SJCRH30 (cell line): ENCODE measurements at regions not wholly inside any gene's neighbourhood (a gene's known extent, or its start where the extent isn't known, plus 50 kb on each side); places are given as distances from the start of the nearest gene placed in this dataset.
A peak's percentile ranks its signal among the peaks of the same experiment; 100 is the strongest.
"Not testable (repeated sequence)": the region's sequence is repeated elsewhere in the genome, so short reads cannot be mapped to it uniquely, and the experiment has no call there.

Experiments used
- DNase-seq, 2 experiments: peaks; one replicate each; pipeline ENCODE4 v3.0.0-alpha.2; 2015 to 2020
- H3K27ac ChIP-seq: fragments of 250-450 bp; sonication (Bioruptor Pico); 2 replicates; pipeline ENCODE4 v1.5.1; 2020; ENCODE audit warnings: mild to moderate bottlenecking, moderate library complexity
- H3K27me3 ChIP-seq: fragments of 250-450 bp; sonication (Bioruptor Pico); 2 replicates; pipeline ENCODE4 v1.5.1; 2020; ENCODE audit warnings: mild to moderate bottlenecking, moderate library complexity
- H3K36me3 ChIP-seq: fragments of 250-450 bp; sonication (Bioruptor Pico); 2 replicates; pipeline ENCODE4 v1.5.1; 2020; ENCODE audit warnings: mild to moderate bottlenecking, moderate library complexity
- H3K4me1 ChIP-seq: fragments of 250-450 bp; sonication (Bioruptor Pico); 2 replicates; pipeline ENCODE4 v1.5.1; 2020; ENCODE audit warnings: mild to moderate bottlenecking, moderate library complexity
- H3K4me3 ChIP-seq: fragments of 250-450 bp; sonication (Bioruptor Pico); 2 replicates; pipeline ENCODE4 v1.5.1; 2020; ENCODE audit warnings: mild to moderate bottlenecking, moderate library complexity
- H3K9me3 ChIP-seq: fragments of 250-450 bp; sonication (Bioruptor Pico); replicated peaks from 2 replicates; pipeline ENCODE4 v1.5.1; 2020; ENCODE audit warnings: mild to moderate bottlenecking, moderate library complexity

- no peaks in the 10 kb centered on the region for H3K4me1 ChIP-seq
- no peak overlapping the region for H3K4me3 ChIP-seq
- no peaks in the 10 kb centered on the region for H3K36me3 ChIP-seq
- DNase-seq, result no peak
- H3K27ac ChIP-seq, result no peak overlapping the region
- H3K27me3 ChIP-seq, result peaks cover 13% of the 10 kb centered on the region
- H3K9me3 ChIP-seq, result no peaks in the 10 kb centered on the region
These were observed 117.9 kb downstream of the GPCPD1 start for GRCh38 chr20:5492937-5493336.

DNA sequence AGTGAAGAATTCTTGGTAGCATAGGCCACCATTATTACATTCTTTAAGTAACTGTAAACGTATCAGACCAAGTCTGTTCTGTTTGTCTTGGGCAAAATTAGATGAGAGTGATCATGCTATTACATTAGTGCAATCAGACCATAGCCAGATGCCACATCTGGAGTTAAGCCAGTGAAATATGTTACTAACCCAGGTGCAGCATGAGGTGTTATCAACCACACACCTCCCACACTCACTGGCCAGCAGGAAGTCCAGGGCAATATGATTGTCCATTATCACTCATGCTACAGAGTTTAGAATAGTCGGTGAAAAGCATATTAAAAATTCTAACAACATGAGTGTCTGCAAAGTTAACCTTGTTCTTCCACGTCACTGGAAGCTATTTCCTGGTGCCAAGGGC, 119.4 kb downstream of the GPCPD1 start:
- Histone ChIP-seq H3K36me3 (no peaks in the 10 kb centered on the region), H3K27ac (no peak overlapping the region), H3K27me3 (peaks cover 17% of the 10 kb centered on the region), H3K4me3 (no peak overlapping the region), H3K4me1 (no peaks in the 10 kb centered on the region), H3K9me3 (no peaks in the 10 kb centered on the region)
- no peak for DNase-seq

DNA sequence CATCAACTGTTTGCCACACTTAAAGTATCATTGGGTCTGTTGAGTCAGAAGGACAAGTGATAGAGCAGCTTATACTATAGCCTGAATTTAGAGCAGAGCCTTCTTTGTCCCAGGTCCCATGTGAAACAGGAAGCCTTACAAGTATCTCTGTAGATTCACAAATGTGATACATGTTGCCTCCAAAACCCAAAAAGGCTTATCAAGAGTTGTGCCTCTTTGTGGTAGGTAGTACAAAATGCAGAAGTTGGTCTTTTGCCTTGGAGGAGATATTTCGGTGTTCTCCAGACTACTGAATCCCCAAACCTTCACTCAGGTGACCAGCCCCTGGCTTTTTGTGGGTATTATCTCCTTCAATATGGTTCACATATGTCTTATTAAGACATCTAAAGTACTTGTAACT, 121.2 kb downstream of the GPCPD1 start:
- Histone ChIP-seq H3K27me3 (peaks cover 11% of the 10 kb centered on the region), H3K4me1 (no peaks in the 10 kb centered on the region), H3K36me3 (no peaks in the 10 kb centered on the region), H3K9me3 (no peaks in the 10 kb centered on the region), H3K4me3 (no peak overlapping the region), H3K27ac (no peak overlapping the region)
- no peak for DNase-seq

- H3K4me3 ChIP-seq, result no peak overlapping the region
- H3K27me3 ChIP-seq, result peaks cover 11% of the 10 kb centered on the region
- H3K4me1 ChIP-seq, result no peaks in the 10 kb centered on the region
- no peak overlapping the region for H3K27ac ChIP-seq
- H3K36me3 ChIP-seq, result no peaks in the 10 kb centered on the region
- no peak for DNase-seq
- H3K9me3 ChIP-seq, result no peaks in the 10 kb centered on the region
These were observed 122.0 kb downstream of the GPCPD1 start for GRCh38 chr20:5488823-5489222.

GRCh38 chr20:5486377-5487054, 124.3 kb downstream of the GPCPD1 start:
- no peak for DNase-seq

DNA sequence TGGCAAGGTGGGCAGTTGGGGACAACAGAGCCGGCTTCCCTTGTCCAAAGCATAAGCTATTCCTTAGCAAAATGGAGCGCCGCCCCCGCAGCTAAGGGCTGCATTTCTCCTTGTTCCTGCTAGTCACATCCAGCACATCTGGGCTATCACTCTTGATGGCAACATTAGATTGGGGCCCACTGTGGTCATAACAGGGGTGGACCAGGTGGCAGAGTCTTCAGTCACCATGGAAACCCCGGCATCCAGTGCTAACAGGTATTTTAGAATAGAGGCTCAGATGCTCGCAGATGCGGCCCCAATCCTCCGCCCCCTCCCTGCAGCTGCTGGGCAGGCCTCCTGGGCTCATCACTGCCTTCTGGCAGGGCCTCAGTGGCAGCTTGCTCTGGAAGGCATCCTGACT, 125.9 kb downstream of the GPCPD1 start:
- peaks cover 10% of the 10 kb centered on the region for H3K27me3 ChIP-seq
- H3K27ac ChIP-seq, result no peak overlapping the region
- no peaks in the 10 kb centered on the region for H3K9me3 ChIP-seq
- H3K36me3 ChIP-seq, result no peaks in the 10 kb centered on the region
- H3K4me1 ChIP-seq, result no peaks in the 10 kb centered on the region
- H3K4me3 ChIP-seq, result no peak overlapping the region
- DNase-seq, result no peak

More at GRCh38 chr20:5486377-5487054, 124.3 kb downstream of the GPCPD1 start:
- Histone ChIP-seq H3K9me3 (no peaks in the 10 kb centered on the region), H3K36me3 (no peaks in the 10 kb centered on the region), H3K4me1 (no peaks in the 10 kb centered on the region), H3K27me3 (peaks cover 10% of the 10 kb centered on the region), H3K27ac (no peak overlapping the region), H3K4me3 (no peak overlapping the region)

GRCh38 chr20:5484346-5484745, 126.5 kb downstream of the GPCPD1 start:
- DNase-seq, result no peak

DNA sequence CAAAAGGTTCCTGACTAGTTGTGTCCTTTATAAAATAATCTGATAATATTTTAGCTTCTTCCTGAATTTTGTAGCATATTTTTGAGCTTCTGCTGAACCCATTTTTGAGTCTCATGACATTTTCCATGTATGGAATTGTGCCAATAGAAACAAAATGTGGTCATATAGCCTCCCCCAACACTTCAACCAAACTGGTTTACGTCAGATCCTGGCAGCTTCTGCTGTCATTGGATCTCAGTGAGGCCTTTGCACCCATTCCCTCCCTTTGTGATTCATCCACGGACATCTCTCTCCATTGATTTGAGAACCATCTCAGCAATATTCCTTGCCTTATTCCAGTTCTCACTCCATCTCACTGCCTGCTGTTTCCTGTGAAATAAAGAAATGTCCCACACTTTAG, 128.0 kb downstream of the GPCPD1 start:
- DNase-seq, result no peak
- Histone ChIP-seq H3K36me3 (no peaks in the 10 kb centered on the region), H3K27me3 (peaks cover 4% of the 10 kb centered on the region; the same call in 1 of the 2 replicates), H3K9me3 (no peaks in the 10 kb centered on the region), H3K27ac (no peak overlapping the region), H3K4me1 (no peaks in the 10 kb centered on the region), H3K4me3 (no peak overlapping the region)

More at GRCh38 chr20:5484346-5484745, 126.5 kb downstream of the GPCPD1 start:
- H3K4me3 ChIP-seq, result no peak overlapping the region
- no peak overlapping the region for H3K27ac ChIP-seq
- H3K4me1 ChIP-seq, result no peaks in the 10 kb centered on the region
- H3K27me3 ChIP-seq, result peaks cover 10% of the 10 kb centered on the region
- no peaks in the 10 kb centered on the region for H3K36me3 ChIP-seq
- no peaks in the 10 kb centered on the region for H3K9me3 ChIP-seq

GRCh38 chr20:5481872-5482271, 128.9 kb downstream of the GPCPD1 start:
- no peak for DNase-seq
- H3K36me3 ChIP-seq, result no peaks in the 10 kb centered on the region

GRCh38 chr20:5480824-5481600, 129.8 kb downstream of the GPCPD1 start:
- H3K27me3 ChIP-seq, result peaks cover 3% of the 10 kb centered on the region; the same call in 1 of the 2 replicates
- H3K4me1 ChIP-seq, result no peaks in the 10 kb centered on the region
- no peak overlapping the region for H3K27ac ChIP-seq
- peak in 1 of 2 experiments; percentile 15 for DNase-seq
- no peaks in the 10 kb centered on the region for H3K36me3 ChIP-seq
- H3K9me3 ChIP-seq, result no peaks in the 10 kb centered on the region
- H3K4me3 ChIP-seq, result no peak overlapping the region

More at GRCh38 chr20:5481872-5482271, 128.9 kb downstream of the GPCPD1 start:
- H3K27ac ChIP-seq, result no peak overlapping the region
- no peak overlapping the region for H3K4me3 ChIP-seq
- no peaks in the 10 kb centered on the region for H3K4me1 ChIP-seq
- peaks cover 3% of the 10 kb centered on the region; the same call in 1 of the 2 replicates for H3K27me3 ChIP-seq
- H3K9me3 ChIP-seq, result no peaks in the 10 kb centered on the region

- Histone ChIP-seq H3K4me3 (no peak overlapping the region), H3K4me1 (no peaks in the 10 kb centered on the region), H3K27me3 (no peaks in the 10 kb centered on the region; the same call in 1 of the 2 replicates), H3K27ac (no peak overlapping the region), H3K36me3 (no peaks in the 10 kb centered on the region), H3K9me3 (no peaks in the 10 kb centered on the region)
- DNase-seq, result no peak
These were observed 135.9 kb downstream of the GPCPD1 start for GRCh38 chr20:5474646-5475550.

GRCh38 chr20:5471866-5472265, 138.9 kb downstream of the GPCPD1 start:
- not testable (repeated sequence) for DNase-seq, H3K9me3 ChIP-seq, H3K36me3 ChIP-seq, H3K27me3 ChIP-seq, H3K4me1 ChIP-seq, H3K27ac ChIP-seq, H3K4me3 ChIP-seq

DNA sequence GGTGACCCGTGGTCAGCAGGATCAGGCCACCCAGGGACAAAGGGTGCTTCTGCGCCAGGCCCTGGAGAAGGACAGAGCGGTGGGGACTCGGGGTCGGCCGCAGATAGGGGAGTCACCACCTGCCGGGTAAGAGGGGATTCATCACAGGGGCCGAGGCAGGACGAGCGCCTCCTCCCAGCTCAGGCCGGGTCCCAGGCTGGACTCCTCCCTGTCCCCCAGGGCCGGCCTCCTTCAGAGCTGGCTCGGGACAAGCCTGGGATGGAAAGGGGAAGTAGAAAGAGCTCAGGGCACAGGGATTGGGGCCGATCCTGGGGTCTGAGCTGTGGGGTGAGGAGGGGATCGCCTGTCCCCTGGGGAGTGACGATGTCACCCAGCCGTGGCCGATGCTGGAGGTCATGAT, 139.4 kb downstream of the GPCPD1 start:
- H3K27ac ChIP-seq, result no peak overlapping the region
- H3K27me3 ChIP-seq, result peaks cover 7% of the 10 kb centered on the region; the same call in 1 of the 2 replicates
- no peak for DNase-seq
- H3K36me3 ChIP-seq, result no peaks in the 10 kb centered on the region
- no peaks in the 10 kb centered on the region for H3K4me1 ChIP-seq
- no peaks in the 10 kb centered on the region for H3K9me3 ChIP-seq
- H3K4me3 ChIP-seq, result no peak overlapping the region

- no peak overlapping the region for H3K4me3 ChIP-seq
- no peaks in the 10 kb centered on the region for H3K9me3 ChIP-seq
- no peak overlapping the region for H3K27ac ChIP-seq
- DNase-seq, result no peak
- H3K4me1 ChIP-seq, result no peaks in the 10 kb centered on the region
- H3K27me3 ChIP-seq, result peaks cover 7% of the 10 kb centered on the region; the same call in 1 of the 2 replicates
- no peaks in the 10 kb centered on the region for H3K36me3 ChIP-seq
These were observed 139.9 kb downstream of the GPCPD1 start for GRCh38 chr20:5470943-5471342.
